HG03060 (cell line): ENCODE measurements at regions not wholly inside any gene's neighbourhood (a gene's known extent, or its start where the extent isn't known, plus 50 kb on each side); places are given as distances from the start of the nearest gene placed in this dataset.

ENCODE experiments used
- ATAC-seq: cut with Tn5 transposase; IDR thresholded peaks from one replicate; pipeline ENCODE4 v1.9.1; 2021; ENCODE audit warnings: low read depth, moderate number of reproducible peaks; ENCODE audit not compliant: unreplicated experiment

DNA sequence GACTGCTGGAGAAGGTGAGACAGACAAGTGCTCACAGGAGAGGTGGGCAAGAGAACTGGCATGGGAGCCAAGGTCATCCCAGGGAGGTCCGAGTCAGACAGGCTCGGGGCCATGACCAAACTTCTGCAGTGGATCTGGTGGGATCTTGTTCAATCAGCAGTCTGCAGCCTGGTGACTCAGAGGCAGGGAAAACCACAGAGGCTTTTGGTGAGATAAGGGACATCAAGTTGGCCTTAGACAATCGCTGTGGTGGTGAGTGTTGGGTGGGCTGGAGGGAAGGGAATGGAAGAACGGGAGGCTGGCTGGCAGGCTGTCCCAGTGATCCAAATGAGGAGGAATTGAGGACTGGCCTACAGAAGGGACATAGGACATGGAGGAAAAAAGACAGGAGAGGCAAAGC, 123.8 kb downstream of the TMEM174 start:
- no peak for ATAC-seq

DNA sequence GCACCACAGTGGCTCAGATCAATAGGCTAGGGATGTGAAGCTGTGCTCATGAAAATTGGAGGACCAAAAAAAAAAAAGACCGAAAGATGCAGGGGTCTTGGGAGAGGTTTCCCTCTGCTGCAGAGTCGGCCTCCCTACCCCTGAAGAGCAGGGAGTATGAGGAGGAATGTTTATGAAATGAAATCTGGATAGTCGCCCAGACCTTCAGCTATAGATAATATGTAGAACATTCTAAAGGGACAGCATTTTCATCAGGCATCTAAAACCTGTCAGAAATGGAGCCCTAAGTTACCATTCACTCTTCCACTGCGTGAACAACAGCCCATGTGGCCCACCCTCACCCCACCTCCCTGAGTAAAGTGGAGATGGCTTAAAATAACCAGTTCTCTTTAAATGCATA, 122.9 kb downstream of the TMEM174 start:
- no peak for ATAC-seq

DNA sequence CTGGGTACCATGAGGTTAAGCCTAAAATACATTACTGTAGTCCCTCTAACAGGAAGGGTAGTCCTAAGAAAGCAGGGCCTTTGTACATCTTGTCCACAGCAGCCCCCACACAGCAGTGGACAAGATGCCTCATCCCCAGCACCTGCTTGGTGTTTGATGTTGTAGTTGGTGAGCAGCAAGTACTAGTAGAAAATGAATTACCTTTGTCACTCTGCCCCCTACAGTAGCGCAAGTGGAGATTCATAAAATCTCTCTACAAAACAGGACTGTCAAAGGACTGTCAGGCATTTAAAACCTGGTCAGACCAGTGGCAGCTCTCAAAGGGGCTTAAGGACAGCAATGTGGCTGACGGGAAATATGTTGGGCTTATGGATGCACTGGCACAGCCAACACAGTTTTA, 122.5 kb downstream of the TMEM174 start:
- no peak for ATAC-seq

DNA sequence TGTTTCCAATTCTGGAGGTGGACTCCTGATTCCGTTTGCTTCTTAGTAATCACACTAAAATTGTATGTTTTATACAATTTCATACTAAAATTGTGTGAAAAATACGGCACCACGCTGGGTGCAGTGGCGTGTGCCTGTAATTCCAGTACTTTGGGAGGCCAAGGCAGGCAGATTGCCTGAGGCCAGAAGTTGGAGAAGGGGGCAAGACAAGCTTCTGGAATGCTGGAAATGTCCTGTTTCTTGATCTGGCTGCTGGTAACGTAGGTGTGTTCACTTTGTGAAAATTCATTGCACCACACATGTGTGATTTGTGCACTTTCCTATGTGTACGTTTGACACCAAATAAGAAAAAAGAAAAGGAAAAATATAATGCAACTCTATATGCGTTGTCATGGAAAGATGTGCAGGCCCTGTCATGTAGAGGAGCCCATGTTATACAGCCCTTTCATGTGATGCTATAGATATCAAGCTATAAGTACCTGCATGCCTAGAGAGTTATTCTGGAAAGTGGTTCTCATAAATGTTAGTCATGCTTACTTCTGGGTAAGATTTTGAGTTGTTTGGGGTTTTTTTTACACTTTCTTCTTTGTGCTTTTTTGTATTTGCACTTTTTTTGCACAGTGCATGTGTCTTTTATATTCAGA, 119.9 kb downstream of the TMEM174 start:
- no peak for ATAC-seq

DNA sequence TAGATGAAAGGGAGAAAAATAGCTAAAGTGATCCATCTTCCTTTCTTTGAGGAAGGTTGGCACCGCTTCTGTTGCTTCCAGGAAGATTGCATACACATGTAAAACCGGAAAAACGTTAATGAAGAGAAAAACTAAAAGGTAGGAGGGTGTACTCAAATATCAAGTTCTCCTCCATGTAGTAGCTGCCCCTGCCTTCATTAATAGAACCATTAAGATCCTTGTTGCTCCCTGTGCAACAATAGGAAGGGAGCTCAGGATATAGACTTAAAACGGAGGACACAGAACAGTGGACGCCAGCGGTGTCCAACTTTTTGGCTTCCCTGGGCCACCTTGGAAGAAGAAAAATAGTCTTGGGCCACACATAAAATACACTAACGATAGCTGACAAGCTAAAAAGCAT, 118.9 kb downstream of the TMEM174 start:
- no peak for ATAC-seq

DNA sequence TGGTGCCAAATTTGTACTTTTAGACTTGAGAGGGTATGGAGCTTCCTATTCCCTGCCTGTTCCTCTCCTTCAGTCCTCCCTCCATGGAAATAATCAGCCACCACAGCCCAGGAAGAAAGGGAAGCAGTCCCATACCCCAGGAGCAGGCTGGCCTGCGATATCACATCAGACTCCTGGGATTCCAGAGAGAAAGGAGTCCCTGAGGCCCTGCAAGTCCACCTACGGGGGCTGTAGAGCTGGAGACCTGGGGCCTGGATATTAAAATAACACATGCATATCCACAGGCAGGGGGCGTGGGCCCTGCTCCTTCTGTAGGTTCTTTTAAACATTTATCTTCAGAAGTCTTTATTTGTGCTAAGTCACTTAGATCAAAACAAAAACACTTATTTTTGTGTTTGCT, 117.2 kb downstream of the TMEM174 start:
- ATAC-seq = no peak

DNA sequence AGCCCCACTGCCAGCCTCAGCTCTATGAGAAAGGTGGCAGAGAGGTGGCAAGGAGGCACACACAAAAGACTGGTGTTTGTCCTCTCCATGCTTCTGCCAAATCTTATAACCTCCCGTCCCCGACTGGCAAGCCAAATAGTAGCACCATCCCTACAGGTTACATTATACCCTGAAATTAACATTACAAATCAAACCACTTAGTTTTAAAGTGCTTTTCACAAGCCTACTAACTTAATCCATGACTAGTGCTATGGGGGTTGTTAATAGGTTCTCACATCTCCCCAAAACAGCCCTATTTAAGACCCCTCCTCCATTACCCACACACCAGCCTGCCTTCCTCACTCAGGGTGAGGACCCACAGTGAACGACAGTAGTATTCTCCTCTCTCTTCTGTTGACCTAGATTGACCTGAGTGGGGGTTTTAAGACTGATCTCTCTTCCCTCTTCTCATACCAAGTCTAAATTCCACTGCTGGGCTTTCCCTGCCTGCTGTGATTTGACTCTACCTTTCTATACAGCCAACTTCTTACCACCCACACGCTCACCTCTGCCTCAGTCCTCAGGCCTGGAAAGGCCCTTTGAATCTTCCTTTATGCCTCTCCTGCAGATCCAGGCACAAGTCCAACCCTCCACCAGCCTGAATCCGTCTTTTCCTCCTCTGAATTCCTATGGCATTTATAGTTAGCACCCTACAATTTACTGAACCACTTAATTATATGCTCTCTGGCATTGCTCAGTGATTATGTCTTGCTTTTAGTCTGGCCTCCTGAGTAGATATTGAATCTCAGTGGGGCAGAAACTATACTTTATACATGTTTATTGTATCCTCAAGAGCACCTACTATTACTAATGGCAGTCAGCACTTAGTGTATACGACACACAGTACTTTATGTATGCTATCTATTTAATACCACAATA, 116.1 kb downstream of the TMEM174 start:
- no peak for ATAC-seq

DNA sequence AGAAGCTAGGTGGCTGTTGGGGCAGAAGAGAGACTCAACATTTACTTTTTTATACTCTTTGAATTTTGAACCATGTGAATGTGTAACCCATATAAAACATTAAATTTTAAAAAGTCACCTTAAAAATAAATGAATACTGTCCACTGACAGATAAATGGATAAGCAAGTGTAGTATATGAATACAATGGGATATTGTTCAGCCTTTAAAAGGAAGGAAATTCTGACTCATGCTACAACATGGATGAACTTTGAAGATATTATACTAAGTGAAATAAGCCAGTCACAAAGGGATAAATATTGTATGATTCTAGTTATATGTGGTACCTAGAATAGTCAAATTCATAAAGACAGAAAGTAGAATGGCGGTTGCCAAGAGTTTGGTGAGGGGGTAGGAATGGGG, 113.9 kb downstream of the TMEM174 start:
- no peak for ATAC-seq

DNA sequence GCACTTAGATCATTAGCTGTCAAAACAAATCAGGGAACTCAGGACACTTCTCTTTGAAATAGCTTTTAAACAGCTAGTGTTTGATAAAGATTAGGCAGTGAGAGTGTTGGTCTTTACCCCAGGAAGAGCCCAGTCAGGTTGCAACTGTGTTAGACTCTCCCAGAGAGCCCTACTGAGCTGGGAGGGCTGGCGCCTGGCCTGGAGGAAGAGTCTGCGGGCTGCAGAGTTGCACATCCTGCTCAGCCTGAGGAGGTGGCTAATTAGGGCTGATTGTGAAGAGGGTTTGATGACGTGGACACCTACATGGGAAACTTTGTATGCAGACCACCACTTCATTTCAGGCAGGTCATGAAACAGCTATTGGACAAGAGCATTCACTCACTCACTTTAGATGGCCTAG, 112.0 kb downstream of the TMEM174 start:
- ATAC-seq = no peak

DNA sequence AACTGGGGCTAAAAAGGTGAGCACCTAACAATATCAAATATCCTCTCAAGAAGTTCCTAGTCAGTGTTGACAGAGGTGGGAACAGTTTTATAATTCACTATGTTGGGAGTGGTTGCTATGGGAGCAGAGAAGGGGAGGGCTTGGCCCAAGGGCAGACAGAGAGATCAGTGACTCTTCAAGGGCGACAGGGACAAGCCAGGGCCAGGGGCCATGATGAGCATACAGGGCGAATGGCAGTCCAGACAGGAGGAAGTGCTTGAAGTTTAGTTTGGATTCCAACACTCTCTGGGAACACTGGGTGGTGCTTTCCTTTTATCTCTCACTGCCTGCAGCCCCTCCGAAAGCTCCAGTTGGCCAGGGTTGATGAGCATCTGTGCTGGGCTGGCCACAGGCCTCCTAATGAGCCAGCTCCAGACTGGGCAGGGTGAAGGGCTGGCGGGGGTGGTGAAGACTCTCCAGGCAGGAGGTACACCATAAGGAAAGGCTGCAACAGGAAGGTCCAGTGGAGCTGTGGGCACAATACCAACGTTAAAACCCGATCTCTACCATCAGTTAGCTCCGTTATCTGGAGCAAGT, 111.3 kb downstream of the TMEM174 start:
- no peak for ATAC-seq

DNA sequence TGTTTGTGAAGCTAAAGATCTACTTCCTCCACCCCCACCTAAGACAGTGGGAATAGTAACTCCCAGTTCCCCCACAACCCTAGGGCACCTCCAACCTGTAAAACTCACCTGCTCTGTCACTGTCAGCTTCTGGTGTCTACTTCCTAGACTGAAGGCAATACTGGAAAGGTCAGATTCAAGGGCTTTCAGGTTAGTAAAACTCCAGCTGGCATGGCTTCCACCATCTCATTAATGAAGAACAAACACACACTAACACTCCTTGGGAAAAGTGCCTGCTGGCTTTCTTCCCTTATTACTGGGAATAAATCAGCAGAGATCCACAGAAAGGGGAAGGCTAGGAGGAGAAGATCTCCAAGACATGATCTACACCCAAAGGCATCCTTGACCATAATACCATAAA, 109.9 kb downstream of the TMEM174 start:
- ATAC-seq = no peak

DNA sequence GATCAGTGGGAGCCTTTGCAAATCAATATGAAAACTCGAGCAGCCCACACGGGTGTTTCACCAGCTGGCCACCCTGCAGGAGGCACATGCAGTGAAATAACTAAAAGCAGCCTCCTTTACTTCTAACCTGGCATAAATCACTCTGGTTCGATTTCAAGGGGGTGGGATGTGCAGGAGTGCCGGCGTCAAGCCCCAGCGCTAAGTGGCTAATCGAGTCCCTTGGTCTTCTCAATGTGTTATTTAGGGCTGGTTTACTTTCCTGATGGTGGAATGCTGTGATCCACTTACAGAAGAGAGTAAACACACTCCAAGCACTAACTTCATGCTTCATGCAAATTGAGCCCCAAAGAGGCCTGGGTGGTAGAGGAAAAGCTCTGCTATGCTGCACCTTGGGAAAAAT, 109.4 kb downstream of the TMEM174 start:
- no peak for ATAC-seq

DNA sequence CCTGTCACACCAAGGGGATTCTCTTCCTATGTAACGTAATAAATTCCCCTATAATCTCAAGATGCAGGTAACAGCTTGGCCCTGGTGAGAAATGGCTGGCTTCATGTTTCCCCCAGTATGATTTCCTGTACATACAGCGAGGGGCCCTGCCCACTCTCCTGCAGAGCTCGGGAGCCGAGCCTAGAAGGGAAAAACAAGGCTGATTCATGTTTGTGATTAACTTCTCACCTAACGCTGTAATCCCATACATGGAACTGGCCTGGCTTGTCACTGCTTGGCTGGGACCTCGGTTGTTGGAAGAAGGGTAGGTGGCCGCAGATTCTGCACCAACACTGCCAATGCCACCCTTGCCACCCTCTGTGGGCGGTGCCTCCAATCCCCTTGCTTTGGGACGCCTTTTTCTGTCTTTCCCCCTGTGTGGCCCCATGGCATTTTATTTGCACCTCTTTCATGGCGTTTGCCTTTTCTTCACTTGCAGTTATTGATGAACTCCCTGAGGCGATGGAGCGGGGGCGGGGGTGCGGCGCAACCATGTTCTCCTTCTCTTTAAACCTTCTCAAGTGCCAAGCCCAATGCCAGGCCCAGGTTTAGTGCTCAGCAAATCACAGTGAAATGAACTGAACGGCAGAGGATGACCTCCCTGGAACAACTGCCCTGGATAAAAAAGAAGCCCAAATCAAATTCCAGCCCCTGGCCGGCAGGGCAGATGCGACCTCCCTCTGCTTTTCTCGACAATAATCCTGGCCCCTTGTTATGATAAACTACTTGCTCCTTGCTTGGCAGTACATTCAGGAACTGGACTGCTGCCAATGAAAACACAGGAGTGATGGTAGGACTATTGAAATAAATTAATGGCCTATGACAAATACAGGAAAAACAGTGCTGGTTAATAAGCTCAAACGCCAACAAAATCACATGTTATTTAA, 108.1 kb downstream of the TMEM174 start:
- ATAC-seq = no peak

DNA sequence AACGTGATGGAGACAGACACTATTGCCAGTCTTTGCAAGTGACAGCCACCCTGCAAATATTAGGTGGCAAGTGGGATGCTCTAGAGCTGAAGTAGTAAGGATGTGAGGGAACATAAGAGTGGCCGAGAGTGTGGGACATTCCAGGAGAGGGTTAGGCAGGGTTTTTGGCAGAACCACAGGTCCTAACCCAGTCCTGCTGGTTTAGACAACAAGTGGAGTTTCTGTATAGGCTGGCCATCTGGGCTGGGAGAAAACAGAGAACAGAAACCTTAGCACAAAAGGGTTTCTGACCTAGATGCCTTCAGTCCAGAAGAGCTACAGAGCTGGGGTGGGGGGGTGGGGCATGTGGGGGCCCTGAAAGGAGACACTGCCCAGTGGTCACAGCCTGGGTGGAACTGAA, 107.4 kb downstream of the TMEM174 start:
- ATAC-seq = no peak

DNA sequence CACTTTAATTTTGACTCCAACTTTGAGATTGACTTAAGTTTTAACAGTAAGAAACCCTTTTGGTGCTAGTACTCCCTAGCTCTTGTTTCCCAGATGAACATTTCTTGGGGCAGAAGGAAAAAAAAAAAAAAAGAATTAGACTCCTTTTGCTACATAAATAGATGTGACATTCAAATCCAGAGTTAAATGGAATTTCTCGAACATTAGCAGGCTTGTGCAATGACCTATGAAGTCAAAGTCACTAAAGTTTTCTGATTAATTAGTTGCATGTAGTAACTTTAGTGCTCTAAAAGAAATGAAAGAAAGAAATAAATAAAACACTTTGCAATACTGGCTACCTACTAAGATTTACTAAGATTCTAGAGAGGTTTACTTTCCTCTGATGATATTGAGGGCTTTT, 106.8 kb downstream of the TMEM174 start:
- no peak for ATAC-seq

DNA sequence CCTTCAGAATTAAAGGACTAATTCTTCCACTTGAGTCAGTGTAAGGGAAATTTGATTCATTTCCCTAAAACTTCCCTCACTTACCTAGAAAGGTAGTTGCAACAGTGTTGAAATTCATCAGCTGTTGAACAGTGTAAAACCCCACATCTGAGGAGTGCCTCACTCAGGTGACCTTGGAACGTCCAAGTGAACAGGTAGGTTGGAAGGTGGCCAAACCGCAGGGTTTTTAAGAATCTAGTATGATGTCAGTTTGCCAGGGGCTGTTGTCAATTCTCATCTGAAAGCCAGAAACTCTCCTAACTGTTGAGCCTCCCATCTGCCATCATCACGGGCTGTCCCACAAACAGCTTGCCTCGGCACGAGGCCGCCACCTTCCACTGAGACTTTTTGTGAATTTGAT, 105.7 kb downstream of the TMEM174 start:
- no peak for ATAC-seq

DNA sequence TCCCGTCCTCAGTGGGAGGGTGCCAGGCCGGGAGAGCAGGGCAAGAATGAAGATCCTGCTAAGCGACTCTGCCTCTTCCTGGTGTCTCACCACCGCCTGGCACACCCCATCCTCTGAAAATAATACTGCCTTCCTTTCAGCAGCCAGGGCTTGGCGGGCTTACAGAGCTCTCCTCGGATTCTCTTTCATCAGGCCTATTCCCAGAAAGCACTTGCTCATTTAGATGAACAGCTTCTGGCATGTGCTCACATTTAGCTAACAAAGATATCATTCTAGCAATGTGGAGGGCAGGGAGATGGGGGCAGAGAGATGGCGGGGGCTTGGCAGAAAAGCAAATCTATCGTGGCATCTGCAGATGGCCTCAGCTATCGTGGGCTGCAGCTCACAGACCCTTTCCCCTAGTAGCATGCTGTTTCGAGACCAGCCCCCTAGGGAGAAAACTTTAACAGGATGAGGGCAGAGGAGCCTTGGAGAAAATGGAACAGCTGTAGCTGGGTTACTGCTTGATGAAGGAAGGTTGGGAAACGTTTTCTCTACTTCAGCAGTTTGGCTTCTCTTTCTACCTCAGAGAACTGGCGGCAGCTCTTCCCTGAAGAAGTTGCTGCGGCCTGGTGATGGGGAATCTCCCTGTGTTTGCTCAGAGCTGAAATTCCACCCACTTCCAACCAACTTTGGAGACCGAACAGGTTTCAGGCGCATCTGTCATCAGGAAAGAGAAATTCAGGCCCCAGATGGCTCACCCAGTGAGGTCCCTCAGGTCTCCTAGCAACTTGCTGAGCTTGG, 102.1 kb downstream of the TMEM174 start:
- no peak for ATAC-seq

DNA sequence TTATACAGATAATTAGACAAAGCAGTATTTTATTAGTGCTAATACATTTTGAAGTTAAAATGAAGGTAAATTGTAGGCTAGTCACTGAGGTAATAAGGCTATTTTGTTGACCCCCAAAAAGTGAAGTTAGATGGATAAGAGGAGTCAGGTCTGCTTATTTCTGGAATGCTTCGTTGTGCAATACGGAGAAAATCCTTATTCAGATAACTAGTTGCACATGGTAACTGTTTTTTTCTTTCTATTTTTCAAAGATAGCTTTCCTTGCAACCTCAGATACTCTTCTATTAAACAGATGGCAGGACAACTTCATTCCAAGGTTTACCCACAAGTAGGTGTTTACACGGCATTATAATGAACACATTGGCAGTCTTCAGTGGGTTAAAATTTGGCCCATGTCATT, 101.1 kb downstream of the TMEM174 start:
- ATAC-seq = no peak

DNA sequence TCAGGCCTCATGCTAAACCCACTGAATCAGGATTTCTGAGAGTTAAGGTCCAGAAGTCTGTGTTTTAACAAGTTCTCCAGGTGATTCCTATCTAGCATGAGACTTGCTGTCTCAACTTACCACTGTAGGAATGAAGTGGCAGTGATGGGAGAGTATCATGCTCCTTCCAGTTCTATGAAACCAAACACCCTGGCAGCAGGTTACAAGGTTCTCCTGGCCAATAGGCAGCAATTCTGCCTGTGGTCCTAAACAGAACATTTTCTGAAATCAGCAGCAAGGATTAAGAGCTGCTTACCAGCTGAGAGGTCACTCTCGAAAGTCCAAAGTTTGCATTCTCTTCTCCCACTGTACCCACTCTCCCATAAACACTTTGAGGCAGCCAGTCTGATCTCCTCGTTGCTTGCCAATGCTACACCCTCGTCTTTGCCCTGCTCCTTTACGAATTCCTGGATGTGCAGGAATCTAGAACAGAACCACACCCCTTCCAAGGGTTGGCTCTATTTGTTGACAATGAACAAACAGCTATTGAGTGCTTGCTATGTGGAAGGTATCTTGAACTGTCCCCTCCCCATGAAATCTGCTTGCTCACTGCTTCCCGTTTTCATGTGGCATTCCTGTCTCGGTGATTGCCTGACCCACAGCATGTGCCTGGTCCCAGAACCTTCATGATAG, 100.5 kb downstream of the TMEM174 start:
- ATAC-seq = no peak
